ENCODE measurements at regions not wholly inside any gene's neighbourhood (a gene's known extent, or its start where the extent isn't known, plus 50 kb on each side); places are given as distances from the start of the nearest gene placed in this dataset.

DNA sequence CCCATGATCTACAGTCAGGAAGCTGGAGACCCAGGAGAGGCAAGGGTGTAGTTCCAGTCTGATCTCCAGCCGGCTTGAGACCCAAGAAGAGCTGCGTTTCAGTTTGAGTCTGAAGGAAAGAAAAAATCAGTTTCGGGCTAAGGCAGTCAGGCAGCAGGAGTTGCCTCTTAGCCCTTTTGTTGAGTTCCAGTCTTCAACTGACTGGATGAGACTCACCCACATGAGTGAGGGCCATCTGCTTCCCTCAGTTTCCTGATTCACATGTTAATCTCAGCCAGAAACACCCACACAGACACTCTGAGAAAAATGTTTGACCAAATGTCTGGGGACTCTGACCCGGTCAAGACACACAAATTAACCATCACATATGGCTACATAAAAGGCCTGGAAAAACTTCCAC, 73.6 kb upstream of the ELOVL6 start:
- H3K4me1 ChIP-seq: no peaks in the 10 kb centered on the region
- TF ChIP-seq, protein P1, sequence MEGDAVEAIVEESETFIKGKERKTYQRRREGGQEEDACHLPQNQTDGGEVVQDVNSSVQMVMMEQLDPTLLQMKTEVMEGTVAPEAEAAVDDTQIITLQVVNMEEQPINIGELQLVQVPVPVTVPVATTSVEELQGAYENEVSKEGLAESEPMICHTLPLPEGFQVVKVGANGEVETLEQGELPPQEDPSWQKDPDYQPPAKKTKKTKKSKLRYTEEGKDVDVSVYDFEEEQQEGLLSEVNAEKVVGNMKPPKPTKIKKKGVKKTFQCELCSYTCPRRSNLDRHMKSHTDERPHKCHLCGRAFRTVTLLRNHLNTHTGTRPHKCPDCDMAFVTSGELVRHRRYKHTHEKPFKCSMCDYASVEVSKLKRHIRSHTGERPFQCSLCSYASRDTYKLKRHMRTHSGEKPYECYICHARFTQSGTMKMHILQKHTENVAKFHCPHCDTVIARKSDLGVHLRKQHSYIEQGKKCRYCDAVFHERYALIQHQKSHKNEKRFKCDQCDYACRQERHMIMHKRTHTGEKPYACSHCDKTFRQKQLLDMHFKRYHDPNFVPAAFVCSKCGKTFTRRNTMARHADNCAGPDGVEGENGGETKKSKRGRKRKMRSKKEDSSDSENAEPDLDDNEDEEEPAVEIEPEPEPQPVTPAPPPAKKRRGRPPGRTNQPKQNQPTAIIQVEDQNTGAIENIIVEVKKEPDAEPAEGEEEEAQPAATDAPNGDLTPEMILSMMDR (IDR thresholded peaks at IDR 0.05): no peak
- TF ChIP-seq POLR2A (IDR thresholded peaks at IDR 0.05): no peak
- no peak for DNase-seq
- H3K36me3 ChIP-seq: no peaks in the 10 kb centered on the region
- H3K27me3 ChIP-seq: no peaks in the 10 kb centered on the region
- no peak overlapping the region for H3K27ac ChIP-seq
- no peak overlapping the region for H3K4me3 ChIP-seq
- H3K9me3 ChIP-seq: no peaks in the 10 kb centered on the region
- no peak for ATAC-seq
- 57 to 70% (median 64%) methylated on average over 4 of the region's 4 CpGs for WGBS, 4 donors
- intact Hi-C loops (cut with DNase I): no loop called here

DNA sequence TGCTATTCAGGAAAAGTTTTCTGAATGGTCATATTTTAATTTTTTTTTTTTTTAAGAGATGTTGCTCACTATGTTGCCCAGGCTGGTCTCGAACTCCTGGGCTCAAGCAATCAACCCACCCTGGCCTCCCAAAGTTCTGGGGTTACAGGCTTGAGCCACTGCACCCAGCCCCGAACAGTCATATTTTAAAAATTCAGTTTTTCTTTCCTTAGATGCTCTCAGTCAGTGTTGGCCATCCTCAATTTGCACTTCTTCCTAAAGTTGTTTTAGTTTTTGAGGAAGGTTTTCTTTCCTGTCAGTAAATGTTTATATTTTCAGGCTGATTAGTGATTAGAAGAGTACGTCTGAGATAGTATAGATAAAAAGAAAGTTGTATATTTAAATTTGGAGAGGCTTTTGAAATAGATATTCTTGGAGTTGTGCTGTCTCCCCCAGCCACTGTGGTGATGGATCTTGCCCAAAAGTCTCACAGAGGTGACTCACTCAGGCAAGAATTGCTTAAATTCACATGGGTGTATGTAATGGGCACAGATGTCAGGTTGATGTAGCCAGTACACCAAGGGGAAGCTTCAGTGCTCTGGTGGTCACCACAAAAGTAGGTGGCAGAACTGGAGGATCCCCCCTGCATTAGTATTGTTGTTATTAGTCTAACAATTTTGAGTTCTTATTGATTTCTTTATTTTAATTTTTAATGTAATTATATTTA, 72.2 kb upstream of the ELOVL6 start:
- Histone ChIP-seq H3K27ac (no peak overlapping the region), H3K9me3 (no peaks in the 10 kb centered on the region), H3K4me1 (no peaks in the 10 kb centered on the region), H3K27me3 (no peaks in the 10 kb centered on the region), H3K36me3 (no peaks in the 10 kb centered on the region), H3K4me3 (no peak overlapping the region)
- intact Hi-C loops (cut with DNase I): no loop called here
- TF ChIP-seq, protein P1 (IDR thresholded peaks at IDR 0.05): no peak
- TF ChIP-seq POLR2A (IDR thresholded peaks at IDR 0.05): no peak
- DNase-seq: no peak
- ATAC-seq: no peak
- WGBS, 4 donors: 74 to 78% (median 75%) methylated on average over 3 of the region's 3 CpGs

DNA sequence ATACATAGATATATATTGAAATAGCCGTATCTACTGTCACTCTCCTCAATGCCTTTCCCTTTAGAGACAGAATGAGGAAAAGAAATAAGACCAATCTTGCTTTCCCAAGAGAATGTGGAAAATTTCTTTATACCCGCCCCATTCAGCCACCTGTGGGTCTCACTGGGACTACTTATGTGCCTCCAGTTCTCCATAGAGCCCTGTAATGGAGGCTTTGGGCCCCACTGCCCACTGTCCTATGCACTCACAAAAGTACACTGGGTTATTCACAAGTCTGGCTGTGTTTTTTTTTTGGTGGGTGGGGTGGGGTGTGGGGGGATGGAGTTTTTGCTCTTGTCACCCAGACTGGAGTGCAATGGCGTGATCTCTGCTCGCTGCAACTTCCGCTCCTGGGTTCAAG, 70.4 kb upstream of the ELOVL6 start:
- ATAC-seq: no peak
- Histone ChIP-seq H3K4me3 (no peak overlapping the region), H3K27ac (no peak overlapping the region), H3K4me1 (no peaks in the 10 kb centered on the region), H3K36me3 (no peaks in the 10 kb centered on the region), H3K9me3 (peaks cover 0 to 6% (median 0%) of the 10 kb centered on the region in 12 donors), H3K27me3 (no peaks in the 10 kb centered on the region)
- TF ChIP-seq, protein P1 (IDR thresholded peaks at IDR 0.05): no peak
- no peak for TF ChIP-seq POLR2A (IDR thresholded peaks at IDR 0.05)
- 80 to 91% (median 88%) methylated on average over 5 of the region's 5 CpGs for WGBS, 4 donors
- no peak for DNase-seq
- intact Hi-C loops (cut with DNase I): no loop called here

DNA sequence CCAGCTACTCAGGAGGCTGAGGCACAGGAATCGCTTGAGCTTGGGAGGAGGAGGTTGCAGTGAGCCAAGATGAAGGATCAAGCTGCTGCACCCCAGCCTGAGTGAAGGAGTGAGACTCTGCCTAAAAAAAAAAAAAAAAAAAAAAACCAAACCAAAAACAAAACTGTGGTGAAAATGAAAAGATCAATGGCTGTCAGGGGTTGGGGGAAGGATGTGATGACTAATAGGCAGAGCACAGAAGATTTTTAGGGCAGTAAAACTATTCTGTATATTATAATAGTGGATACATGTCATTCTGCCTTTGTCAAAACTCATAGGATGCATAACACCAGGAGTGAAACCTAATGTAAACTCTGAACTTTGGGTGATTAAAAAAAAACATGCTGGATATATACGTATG, 69.9 kb upstream of the ELOVL6 start:
- intact Hi-C loops (cut with DNase I): no loop called here
- WGBS, 4 donors: 85 to 93% (median 88%) methylated on average over 2 of the region's 2 CpGs
- peaks cover 0 to 6% (median 0%) of the 10 kb centered on the region in 12 donors for H3K9me3 ChIP-seq
- no peaks in the 10 kb centered on the region for H3K4me1 ChIP-seq
- H3K27ac ChIP-seq: no peak overlapping the region
- DNase-seq (no peak), ATAC-seq (no peak)
- TF ChIP-seq, protein P1 (IDR thresholded peaks at IDR 0.05): no peak
- TF ChIP-seq POLR2A (IDR thresholded peaks at IDR 0.05): no peak
- no peaks in the 10 kb centered on the region for H3K36me3 ChIP-seq
- H3K4me3 ChIP-seq: no peak overlapping the region
- no peaks in the 10 kb centered on the region for H3K27me3 ChIP-seq

All from heart left ventricle (tissue), 16 donors.